GM12878 (cell line): ENCODE measurements at regions not wholly inside any gene's neighbourhood (a gene's known extent, or its start where the extent isn't known, plus 50 kb on each side); places are given as distances from the start of the nearest gene placed in this dataset.

ENCODE experiments used
- BCL3 ChIP-seq: IDR thresholded peaks from 2 replicates; pipeline ENCODE4 v1.6.1; 2011; ENCODE audit warnings: borderline replicate concordance, low read depth, mild to moderate bottlenecking, moderate library complexity, low read length; ENCODE audit not compliant: insufficient read depth, poor library complexity, severe bottlenecking
- BHLHE40 ChIP-seq, 2 experiments: fragments of 450-650 bp in 1 of 2; IDR thresholded peaks; 2 replicates each; pipeline ENCODE4 v1.6.1; 2011 to 2017; ENCODE audit warnings: low read depth in 2 of 2, borderline replicate concordance in 1 of 2, improper control_type of control experiment in 1 of 2, low read length in 1 of 2, mild to moderate bottlenecking in 1 of 2
- CBFB ChIP-seq: IDR thresholded peaks from 2 replicates; pipeline ENCODE4 v1.6.1; 2016; ENCODE audit warnings: antibody characterized with exemption, low read depth
- GABPA ChIP-seq: IDR thresholded peaks from 2 replicates; pipeline ENCODE4 v1.6.1; 2014; ENCODE audit warnings: antibody characterized with exemption, low read depth, mild to moderate bottlenecking, inconsistent platforms
- PKNOX1 ChIP-seq: fragments of 450-650 bp; IDR thresholded peaks from 2 replicates; pipeline ENCODE4 v1.6.1; 2016; ENCODE audit warnings: mild to moderate bottlenecking
- RBBP5 ChIP-seq: fragments of 200-600 bp; sonication (generic); conservative IDR thresholded peaks from 2 replicates; pipeline ENCODE4 v1.6.1; 2016
- REST ChIP-seq: IDR thresholded peaks from 2 replicates; pipeline ENCODE4 v1.6.1; 2012; ENCODE audit warnings: mild to moderate bottlenecking, low read depth, low read length
- SIX5 ChIP-seq: IDR thresholded peaks from 2 replicates; pipeline ENCODE4 v1.6.1; 2011; ENCODE audit warnings: mild to moderate bottlenecking, low read depth, low read length, moderate library complexity; ENCODE audit not compliant: severe bottlenecking
- SRF ChIP-seq, 2 experiments: IDR thresholded peaks; 2 replicates each; pipeline ENCODE4 v1.6.1; 2011; ENCODE audit warnings: low read depth in 2 of 2, low read length in 2 of 2, mild to moderate bottlenecking in 1 of 2, moderate library complexity in 1 of 2
- SUPT20H ChIP-seq: IDR thresholded peaks from 2 replicates; pipeline ENCODE4 v1.6.1; 2011; ENCODE audit warnings: low read depth, mild to moderate bottlenecking, low read length, moderate library complexity, borderline replicate concordance; ENCODE audit not compliant: control insufficient read depth
- TCF12 ChIP-seq: IDR thresholded peaks from 2 replicates; pipeline ENCODE4 v1.6.1; 2011; ENCODE audit warnings: low read depth, mild to moderate bottlenecking, low read length
- ZNF24 ChIP-seq: fragments of 450-650 bp; IDR thresholded peaks from 2 replicates; pipeline ENCODE4 v1.6.1; 2017; ENCODE audit warnings: antibody characterized with exemption, mild to moderate bottlenecking

GRCh38 chr22:48217596-48217995 lies 1455.1 kb downstream of the TBC1D22A start (continued):
- TF ChIP-seq SIX5 (no peak), TCF12 (no peak), SUPT20H (no peak), BCL3 (no peak), BHLHE40 (IDR thresholded peaks at IDR 0.05; ENCODE audit: borderline replicate concordance in 1 of 2, low read depth in 2 of 2, low read length in 1 of 2) (no peak), REST (no peak), SRF (IDR thresholded peaks at IDR 0.05; ENCODE audit: low read depth in 2 of 2, low read length in 2 of 2) (no peak), GABPA (no peak), ZNF24 (no peak), CBFB (no peak), RBBP5 (no peak), PKNOX1 (no peak)
